NCI-H774 (cell line): ENCODE measurements at regions not wholly inside any gene's neighbourhood (a gene's known extent, or its start where the extent isn't known, plus 50 kb on each side); places are given as distances from the start of the nearest gene placed in this dataset.

Experiments used
- DNase-seq: peaks from one replicate; lab custom pipeline; 2025; lab: John Stamatoyannopoulos, UW

GRCh38 chr4:24417206-24417605 lies 167.1 kb downstream of the DHX15 start:
- DNase-seq = no peak

GRCh38 chr4:24416293-24416692 lies 168.1 kb downstream of the DHX15 start:
- no peak for DNase-seq

GRCh38 chr4:24413311-24413784 lies 171.0 kb downstream of the DHX15 start:
- no peak for DNase-seq

GRCh38 chr4:24411806-24412205 lies 172.5 kb downstream of the DHX15 start:
- DNase-seq = no peak

GRCh38 chr4:24411299-24411698 lies 173.1 kb downstream of the DHX15 start:
- DNase-seq = no peak

GRCh38 chr4:24408640-24409039 lies 175.7 kb downstream of the DHX15 start:
- no peak for DNase-seq

GRCh38 chr4:24405926-24406325 lies 178.4 kb downstream of the DHX15 start:
- DNase-seq = no peak

GRCh38 chr4:24405341-24405740 lies 179.0 kb downstream of the DHX15 start:
- DNase-seq = no peak

GRCh38 chr4:24404281-24404680 lies 180.1 kb downstream of the DHX15 start:
- DNase-seq = no peak

- DNase-seq = no peak
Measured at GRCh38 chr4:24403265-24403664, 181.1 kb downstream of the DHX15 start.

GRCh38 chr4:24400537-24400936 lies 183.8 kb downstream of the DHX15 start:
- no peak for DNase-seq

- DNase-seq = no peak
Measured at GRCh38 chr4:24396988-24397387, 187.4 kb downstream of the DHX15 start.

- no peak for DNase-seq
Measured at GRCh38 chr4:24395937-24396336, 188.4 kb downstream of the DHX15 start.

- no peak for DNase-seq
Measured at GRCh38 chr4:24394041-24394440, 190.3 kb downstream of the DHX15 start.

- DNase-seq = no peak
Measured at GRCh38 chr4:24392613-24393012, 191.7 kb downstream of the DHX15 start.

GRCh38 chr4:24382381-24382780 lies 202.0 kb downstream of the DHX15 start:
- no peak for DNase-seq

GRCh38 chr4:24380957-24381665 lies 203.2 kb downstream of the DHX15 start:
- no peak for DNase-seq

- no peak for DNase-seq
Measured at GRCh38 chr4:24373704-24374103, 210.7 kb downstream of the DHX15 start.

GRCh38 chr4:24372881-24373280 lies 211.5 kb downstream of the DHX15 start:
- no peak for DNase-seq

GRCh38 chr4:24372341-24372740 lies 212.0 kb downstream of the DHX15 start:
- no peak for DNase-seq

- DNase-seq = no peak
Measured at GRCh38 chr4:24370421-24370820, 213.9 kb downstream of the DHX15 start.

- DNase-seq = no peak
Measured at GRCh38 chr4:24369507-24370029, 214.8 kb downstream of the DHX15 start.

- DNase-seq = no peak
Measured at GRCh38 chr4:24368801-24369200, 215.6 kb downstream of the DHX15 start.

GRCh38 chr4:24364852-24365251 lies 219.5 kb downstream of the DHX15 start:
- no peak for DNase-seq
